Tongue (tissue), 1 donor: ENCODE measurements at regions not wholly inside any gene's neighbourhood (a gene's known extent, or its start where the extent isn't known, plus 50 kb on each side); places are given as distances from the start of the nearest gene placed in this dataset.
A peak's percentile ranks its signal among the peaks of the same experiment; 100 is the strongest.
"Not testable (repeated sequence)": the region's sequence is repeated elsewhere in the genome, so short reads cannot be mapped to it uniquely, and the experiment has no call there.

Experiments
- DNase-seq: peaks from one replicate; pipeline ENCODE4 v3.0.0-alpha.2; 2015

DNA sequence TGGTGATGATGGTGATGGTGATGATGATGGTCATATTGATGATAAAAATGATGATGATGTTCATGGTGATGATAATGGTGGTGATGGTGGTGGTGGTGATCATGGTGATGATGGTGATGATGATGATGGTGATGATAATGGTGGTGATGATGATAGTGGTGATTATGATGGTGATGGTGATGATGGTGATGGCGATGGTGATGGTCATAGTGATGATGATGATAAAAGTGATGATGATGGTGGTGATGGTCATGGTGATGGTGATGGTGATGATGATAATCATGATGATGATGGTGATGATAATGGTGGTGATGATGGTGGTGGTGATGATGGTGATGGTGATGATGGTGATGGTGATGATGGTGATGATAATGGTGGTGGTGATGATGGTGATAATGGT is 478.7 kb downstream of the TYW1 start:
- DNase-seq: no peak

DNA sequence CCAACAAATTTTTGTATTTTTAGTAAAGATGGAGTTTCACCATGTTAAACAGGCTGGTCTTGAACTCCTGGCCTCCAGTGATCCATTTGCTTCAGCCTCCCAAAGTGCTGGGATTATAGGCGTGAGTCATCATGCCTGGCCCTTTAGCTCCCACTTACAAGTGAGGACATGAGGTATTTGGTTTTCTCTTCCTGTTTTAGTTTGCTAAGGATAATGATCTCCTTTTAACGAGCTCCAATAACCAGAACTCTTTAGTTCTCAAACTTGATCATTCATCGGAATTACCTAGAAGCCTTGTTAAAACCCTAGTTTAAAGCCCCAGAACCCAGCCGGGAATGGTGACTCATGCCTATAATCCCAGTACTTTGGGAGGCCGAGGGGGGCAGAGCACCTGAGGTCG is 481.4 kb downstream of the TYW1 start:
- no peak for DNase-seq

DNA sequence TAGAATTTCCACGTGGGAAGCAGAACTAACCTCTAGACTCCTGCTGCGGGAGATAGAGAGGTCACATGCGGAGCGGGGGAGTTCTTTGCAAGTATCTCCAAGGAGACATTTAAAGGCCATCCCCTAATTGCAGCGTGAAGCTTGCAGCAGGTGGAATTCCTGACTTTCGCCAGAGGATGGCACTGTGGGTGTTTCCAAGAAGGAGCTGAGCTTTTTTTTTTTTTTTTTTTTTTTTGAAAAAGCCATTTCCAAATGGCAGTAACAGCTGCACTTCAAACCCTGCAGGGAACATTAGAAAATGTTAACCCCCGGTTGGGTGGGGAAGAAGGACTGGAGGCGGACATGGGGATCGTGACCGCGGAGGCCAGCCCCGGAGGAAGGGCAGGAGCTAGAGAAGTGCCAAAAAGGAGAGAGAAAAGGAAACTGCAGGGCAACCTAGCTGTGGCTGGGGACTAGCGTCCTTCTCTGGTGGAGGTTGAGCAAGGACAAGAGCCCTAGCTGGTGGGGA is 487.7 kb downstream of the TYW1 start:
- DNase-seq: peak; percentile 95

DNA sequence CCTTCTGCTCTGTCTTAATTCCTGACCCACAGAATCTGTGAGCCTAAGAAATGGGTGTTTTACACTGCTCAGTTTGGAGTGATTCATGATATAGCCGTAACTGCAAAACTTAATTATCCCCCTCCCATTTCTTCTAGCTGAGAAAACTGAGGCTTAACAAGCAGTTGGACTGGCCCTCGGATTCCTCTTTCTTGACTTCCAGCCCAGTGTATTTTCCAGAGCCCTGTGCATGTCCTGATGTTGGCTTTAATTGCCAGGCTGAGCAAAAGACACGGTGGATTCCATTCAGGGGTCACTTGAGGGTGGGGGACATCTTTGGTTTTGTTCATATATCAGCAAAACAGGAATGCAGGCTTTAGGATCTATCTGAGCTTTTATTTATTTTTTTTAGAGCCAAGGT is 489.8 kb downstream of the TYW1 start:
- DNase-seq: peak; percentile 54

DNA sequence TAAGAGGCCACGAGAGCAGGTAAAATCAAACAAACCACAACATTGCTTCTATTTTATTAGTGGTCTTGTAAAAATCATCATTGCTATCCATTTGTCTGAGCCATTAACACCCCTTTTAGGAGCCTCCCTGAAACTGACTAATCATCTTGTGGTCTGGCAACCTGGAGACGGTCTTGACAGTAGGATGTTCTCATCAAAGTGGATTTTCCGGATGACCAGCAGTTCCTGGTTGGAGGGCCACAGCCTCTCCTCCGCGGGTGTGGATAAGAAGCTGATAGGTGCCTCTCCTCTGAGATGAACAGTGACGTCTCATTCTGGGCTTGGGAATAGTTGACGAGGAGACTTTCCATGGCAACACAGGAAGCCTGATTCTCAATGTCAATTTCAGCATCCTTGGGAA is 490.7 kb downstream of the TYW1 start:
- DNase-seq: no peak

DNA sequence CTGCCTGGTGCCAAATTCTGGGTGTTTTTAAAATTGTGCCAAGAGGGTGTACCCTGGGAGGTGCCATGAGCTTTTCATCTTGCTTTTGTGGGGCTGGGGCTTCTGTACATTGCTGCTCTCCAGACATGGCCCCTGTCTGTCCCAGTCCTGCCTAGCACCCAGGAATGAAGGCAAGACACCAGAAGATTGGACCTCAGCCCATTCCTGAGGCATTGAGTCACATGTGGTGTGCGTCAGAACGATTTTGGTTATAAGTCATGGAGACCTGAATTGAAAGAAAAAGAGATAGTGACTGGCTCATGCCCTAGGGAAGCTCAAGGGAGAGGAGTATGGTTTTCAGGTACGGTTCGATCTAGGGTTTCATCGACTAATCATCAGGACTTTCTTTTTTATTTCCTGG is 493.2 kb downstream of the TYW1 start:
- no peak for DNase-seq

DNA sequence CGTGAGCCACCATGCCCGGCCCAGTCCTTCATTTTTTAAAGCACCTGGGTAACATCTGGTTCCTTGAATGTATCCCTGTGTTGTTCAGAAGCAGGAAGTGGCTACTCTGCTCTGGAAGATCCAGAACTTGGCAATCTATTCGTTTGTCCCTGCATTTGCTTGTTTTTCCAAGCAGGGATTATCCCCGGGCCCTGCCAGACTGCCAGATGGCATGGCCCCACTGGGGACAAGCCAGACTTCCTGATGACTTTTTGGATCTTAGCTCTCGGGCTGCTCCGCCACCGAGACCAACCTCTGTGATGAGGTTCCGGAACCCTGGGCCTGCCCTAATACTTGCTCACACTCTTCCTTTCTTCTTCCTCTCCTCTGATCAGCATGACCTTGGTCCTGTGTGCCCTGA is 496.7 kb downstream of the TYW1 start:
- DNase-seq: peak; percentile 71

DNA sequence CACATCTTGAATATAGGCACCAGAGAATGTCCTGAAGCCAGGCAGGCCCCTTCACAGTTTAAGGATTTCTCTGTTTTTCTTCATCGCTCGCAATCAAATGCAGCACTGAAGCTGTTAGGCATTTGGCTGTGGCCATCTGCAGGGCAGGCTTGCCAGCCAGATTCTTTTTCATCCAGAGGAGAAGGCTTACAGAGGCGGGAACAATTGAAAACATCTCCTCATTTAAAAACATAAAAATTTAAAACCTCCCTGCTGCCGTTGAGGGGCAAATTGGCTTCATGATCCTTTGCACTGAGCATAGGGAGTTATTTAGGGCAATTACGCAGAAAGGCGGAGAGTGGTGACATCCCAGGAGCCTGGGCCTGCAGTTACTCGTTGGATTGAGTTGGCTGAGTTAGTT is 500.0 kb downstream of the TYW1 start:
- peak; percentile 52 for DNase-seq

DNA sequence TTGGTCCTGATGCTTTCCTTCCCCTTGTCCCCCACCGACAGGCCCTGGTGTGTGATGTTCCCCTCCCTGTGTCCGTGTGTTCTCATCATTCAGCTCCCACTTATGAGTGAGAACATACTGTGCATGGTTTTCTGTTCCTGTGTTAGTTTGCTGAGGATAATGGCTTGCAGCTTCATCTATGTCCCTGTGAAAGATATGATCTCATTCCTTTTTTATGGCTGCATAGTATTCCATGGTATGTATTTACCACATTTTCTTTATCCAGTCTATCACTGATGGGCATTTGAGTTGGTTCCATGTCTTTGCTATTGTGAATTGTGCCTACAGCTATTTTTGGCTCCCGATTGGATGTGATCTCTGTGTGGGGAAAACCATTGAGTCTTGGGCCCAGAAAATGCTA is 501.3 kb downstream of the TYW1 start:
- not testable (repeated sequence) for DNase-seq

DNA sequence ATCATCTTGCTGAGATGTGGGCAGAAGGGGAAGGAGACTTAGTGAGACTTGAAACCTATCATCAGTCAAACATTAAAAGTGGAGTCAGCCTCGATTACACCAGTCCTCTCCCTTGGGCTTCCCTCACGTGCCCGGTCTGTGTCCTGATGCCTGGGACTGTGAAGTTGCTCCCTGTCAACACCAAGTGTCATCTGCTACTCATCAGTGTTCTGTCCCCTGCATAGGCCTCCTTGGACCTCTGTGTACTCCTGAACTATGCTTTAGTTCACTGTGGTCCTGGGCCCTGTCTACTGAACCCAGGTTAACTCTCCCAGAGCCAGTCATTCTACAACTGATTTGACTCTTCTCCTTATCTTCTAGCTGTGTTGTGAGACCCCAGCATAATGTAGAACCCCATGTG is 506.3 kb downstream of the TYW1 start:
- DNase-seq: no peak

DNA sequence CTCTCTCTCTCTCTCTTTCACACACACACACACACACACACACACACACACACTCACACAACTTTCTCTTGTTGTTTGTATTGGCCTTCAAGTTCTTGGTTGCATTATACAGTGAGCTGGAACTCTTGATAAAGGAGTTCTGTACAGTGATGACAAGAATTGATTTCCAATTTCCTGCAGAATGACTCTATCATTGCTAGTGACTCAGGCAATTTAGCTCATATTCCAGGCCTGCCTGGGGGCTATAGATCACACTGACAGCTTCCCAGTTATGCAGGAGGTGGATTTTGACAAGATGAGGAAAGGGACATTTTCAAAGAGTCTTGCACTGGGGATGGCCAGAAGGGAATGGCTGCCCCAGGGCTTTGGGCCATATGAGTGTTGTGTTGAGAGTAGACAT is 508.8 kb downstream of the TYW1 start:
- no peak for DNase-seq

DNA sequence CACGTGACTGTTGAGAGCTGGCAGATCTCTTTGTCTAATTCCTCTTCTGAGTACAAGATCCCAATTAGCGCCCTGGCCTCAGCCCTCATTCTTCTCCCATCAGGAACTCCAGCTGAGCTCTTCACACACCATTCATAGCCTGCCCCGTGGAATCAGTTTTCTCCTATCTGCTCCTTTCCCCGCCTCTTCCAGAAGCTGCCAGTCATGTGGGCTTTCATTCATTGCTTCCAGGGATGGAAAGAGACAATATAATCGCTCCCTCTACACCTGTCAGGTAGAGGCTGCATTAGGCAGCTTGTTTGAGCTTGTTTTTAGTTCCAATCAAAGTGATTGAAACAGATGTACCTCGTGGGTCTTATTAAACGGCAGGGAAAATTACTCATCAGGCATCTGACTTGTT is 515.8 kb downstream of the TYW1 start:
- no peak for DNase-seq

DNA sequence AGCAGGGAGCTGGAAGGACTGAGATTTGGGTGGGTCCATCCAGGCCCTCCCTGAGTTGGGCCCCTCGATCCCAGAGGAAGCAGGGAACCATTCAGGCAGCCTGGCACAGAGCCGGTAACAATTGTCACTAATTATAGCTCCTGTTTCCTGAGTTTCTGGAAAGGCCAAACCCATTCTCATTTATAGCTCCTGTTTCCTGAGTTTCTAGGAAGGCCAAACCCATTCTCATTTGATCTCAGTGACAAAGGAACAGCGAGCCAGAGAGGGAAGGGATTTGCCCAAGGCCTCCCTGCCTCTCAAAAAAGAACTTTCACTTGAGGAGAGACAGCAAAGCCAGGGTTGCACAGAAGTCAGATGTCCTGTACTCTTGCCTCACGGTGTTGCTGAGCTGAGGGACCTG is 521.9 kb downstream of the TYW1 start:
- peak; percentile 72 for DNase-seq

DNA sequence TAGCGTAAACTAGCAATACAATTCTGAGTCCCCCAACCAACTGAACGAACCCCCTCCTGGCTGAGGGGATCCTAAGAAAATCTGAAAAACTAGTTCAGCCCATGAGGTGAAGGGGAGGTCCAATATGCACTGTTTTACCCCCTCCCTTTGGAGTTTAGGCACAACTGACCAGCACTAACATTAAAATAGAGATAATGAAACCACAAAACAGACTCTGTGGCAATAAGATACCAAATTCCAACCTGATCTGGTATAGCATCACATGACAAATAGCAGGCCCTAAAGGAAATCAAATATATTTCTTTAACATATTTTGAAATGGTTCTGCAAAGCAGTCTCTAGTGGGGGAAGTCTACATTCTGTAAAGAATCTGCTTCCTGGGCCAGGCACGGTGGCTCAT is 522.5 kb downstream of the TYW1 start:
- no peak for DNase-seq

DNA sequence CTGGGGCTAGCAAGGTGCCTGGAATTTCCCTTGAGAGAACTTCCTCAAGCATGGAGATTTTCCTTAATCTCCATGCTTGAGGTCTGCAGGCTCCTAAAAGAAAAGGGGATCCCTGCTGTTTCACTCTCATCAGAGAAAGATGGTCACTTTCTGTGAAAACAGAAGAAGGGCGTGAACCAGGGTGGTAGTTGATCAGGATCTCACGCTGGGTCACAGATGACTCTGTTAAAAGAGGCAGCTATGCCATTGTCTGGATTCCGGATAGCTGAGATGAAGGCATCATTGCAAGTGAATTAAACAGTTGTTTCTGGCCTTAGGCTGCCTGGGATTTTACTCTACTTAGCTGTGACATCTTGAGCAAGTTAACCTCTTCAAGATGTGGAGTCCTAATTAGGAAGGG is 525.9 kb downstream of the TYW1 start:
- DNase-seq: no peak

DNA sequence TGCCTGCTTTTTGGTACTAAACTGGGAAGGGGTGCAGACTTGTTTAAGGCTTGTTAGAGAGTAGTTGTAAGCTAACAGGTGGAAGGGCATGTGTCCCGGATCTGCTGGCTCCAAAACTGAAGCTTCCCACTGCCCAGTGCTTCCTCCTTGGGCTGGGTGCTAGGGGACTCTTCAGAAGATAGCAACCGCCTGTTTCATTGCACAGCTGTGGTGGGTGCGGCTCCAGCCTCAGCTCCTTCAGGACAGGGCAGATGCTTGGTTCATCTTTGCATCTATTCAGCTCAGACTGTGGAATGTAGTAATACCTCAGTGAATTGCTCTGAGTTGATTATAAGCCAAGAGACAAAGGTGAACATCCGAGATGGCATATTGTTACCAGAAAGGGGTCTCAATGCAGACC is 527.1 kb downstream of the TYW1 start:
- DNase-seq: peak; percentile 15

DNA sequence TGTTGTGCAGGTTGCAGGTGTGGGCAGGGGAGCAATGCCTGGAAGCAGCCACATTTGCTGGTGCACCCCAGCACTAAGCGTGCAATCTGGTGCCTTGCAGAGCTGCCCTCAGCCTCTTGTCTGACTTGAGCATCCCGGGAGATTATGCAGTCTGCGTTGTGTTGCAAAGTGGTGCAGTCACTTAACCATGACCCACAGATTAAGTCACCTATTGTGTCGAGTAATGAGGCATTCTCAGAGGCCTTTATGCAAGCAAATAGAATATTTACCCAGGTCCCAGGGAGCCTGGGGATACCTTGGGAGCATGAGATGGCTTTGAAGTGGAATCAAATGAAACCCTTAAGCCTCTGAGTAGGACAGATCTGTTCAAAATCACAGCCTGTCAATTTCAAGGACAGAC is 529.0 kb downstream of the TYW1 start:
- DNase-seq: no peak

DNA sequence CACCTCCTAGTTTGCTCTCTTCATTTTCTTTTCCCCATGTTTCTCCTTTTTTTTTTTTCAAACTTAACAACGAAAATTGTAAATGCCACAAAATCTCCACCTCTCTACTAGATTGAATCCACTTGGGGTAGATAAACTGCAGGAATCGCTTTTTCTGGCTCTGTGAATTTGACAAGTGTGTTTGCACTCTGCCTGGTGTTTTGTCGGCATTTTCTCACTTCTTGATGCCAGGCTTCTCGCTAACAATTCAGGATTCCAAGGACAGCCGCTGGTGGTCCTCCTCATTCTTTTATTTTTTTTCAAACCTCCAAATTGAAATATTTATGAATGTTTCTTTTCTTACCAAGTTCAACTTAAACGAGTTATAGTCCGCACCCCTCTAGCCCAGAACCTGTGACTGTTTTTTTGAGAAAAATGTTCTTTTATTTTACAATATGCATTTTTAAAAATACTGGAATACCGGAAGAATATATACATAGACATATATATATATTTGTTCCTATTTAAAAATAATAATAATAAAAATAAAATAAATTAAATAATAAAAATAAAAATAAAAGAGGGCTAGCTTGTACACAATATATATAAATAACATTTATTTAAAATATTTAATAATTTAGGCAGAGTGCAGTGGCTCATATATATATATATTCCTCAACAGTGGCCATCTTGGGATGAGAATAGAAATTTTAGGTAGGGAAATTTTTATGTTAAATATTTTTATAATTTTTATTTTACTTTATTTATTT is 538.8 kb downstream of the TYW1 start:
- DNase-seq: no peak

DNA sequence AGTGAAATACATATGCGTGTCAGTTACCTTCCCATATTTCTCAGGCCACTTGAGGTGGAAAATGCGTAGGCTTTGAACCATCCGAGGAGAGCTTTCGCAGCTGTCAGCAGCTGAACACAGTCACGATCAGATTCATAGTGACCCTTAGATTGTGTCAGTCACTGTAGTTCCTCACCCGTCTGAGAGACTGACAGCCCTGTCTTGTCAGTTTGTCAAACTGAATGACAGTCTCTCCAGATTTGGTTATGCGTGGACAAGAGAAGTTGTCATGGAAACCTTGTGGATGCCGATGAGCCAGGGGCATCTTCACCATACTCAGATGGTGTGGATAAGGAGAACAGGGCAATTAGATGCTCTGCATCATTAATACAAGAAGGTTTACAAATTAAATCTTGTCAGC is 546.3 kb downstream of the TYW1 start:
- no peak for DNase-seq

DNA sequence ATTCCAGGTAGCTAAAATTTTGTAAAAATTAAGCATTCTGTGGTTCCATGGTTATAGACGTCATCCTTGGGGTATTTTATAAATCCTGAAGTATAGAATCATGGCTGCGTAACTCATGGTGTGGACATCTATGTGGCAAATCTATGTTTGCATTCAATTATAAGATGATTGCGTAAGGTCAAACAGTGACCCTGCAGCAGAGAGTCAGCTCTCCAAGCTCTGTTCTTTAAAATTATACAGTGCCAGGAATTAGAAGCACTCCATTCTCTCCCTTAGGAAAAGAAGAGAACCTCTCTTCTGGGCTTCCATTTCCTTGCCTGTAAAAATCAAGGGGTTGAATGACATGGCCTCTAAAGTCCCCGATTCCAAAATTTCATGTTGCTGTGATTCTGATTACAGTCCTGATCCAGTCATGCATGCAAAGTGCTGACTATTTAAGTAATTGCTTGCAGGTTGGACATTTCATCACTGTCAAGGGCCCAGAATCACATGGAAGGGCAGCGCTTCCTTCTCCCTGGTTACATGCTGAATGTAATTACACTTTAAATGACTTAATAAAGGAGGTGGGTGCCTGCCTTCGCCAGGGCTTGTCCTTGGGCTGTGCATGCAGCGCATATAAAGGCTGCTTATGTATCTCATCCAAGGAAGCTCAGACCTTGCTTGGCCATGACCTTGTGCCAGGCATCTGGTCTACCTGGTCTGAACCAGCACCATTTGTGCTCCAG is 550.7 kb downstream of the TYW1 start:
- DNase-seq: no peak

DNA sequence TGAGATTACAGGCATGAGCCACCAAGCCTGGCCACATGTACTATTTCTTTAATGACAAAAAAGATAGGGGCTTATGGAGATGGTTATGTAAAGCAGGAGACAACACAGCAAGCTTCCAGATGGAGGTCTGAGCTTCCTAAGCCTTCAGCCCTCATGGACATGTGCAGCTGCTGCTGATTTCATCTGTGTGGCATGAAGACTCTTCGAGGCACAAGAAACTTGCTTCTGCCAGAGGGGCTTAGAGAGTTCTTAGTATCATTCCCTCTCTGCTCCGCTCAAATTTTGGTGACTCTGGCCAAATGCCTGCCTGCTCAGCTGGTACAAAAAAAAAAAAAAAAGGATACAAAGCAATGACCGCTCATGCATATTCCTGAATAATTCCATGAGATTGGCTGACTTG is 552.5 kb downstream of the TYW1 start:
- DNase-seq: peak; percentile 96

DNA sequence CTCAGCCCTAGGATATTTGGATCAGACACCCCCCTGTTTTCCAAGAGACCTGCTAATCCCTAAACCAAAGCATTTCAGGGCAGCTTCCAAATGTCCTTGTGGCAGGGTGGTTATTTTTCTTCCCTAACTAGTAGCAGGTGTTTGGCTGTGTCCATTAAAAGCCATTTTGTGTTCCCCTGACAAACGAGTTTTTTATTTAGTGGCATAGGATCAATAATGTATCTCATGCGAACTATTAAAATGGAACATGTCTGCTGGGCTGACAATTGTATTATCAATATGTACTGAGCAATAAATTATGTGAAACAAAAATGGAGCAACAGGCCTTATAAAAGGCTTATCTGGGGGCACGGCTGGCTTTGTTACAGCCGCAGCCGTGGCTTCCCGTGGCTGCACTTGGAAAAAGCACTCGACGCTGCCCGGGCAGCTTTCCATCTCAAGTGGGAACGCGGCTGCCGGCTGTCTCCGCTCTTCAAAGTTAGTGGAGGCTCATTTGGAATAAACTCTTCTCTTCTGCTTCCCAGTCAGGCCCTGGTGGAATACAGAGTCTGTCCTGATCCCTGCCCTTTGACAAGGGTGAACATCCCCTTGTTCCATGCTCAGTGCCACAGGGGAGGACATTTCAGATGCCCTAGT is 554.3 kb downstream of the TYW1 start:
- peak; percentile 96 for DNase-seq

DNA sequence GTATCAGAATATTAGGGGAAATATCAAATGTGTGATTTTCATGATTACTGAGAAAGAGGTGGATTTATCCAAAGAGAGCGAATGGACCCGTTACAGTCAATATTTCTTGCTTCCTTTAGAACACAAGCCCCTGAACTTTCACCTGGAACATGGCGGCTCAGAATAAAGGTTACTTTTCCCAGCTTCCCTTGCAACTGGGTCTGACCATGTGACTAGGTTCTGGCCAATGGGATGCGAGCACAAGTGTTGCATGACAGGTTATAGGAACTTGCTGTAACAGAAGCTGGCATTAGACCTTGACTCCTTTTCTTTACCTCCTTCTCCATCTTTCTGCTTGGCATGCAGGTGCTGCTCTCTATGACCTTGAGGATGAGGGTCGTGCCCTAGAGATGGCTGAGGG is 556.1 kb downstream of the TYW1 start:
- no peak for DNase-seq

DNA sequence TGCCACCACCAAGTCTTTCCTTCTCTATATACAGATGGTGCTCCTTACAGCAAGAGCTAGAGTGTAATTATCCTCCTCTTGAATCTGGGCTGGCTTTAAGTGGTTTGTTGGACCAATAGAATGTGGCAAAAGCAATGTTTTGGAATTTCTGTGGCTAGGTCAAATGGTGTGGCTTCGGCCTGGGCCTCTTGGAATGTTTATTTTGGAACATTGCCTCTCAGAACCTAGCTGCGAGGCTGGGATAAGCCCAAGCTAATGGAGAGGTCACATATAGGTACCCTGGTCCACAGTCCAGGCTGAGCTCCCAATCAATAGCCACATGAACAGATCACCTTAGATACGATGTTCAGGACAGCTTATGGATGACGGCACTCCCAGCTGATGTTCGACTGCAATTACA is 556.7 kb downstream of the TYW1 start:
- no peak for DNase-seq
